ENCODE measurements at regions not wholly inside any gene's neighbourhood (a gene's known extent, or its start where the extent isn't known, plus 50 kb on each side); places are given as distances from the start of the nearest gene placed in this dataset.

GRCh38 chr2:118375907-118376485 is 287.7 kb downstream of the INSIG2 start:
- CTCF ChIA-PET (ENCODE audit: low intra/inter-chr PET ratio): no interaction called here
- H3K9me3 ChIP-seq (replicated peaks; ENCODE audit: control insufficient read depth, insufficient read depth, low read depth, low read length): no peaks in the 10 kb centered on the region
- no peaks in the 10 kb centered on the region for H3K79me2 ChIP-seq (ENCODE audit: control insufficient read depth, insufficient read depth, low read length)
- no peak for ATAC-seq
- H3K36me3 ChIP-seq (ENCODE audit: control insufficient read depth, insufficient read depth, low read length): no peaks in the 10 kb centered on the region
- BruUV-seq (replicated peaks): no TSS peak
- 1% methylated on average over 10 of the region's 10 CpGs for WGBS (ENCODE audit: insufficient coverage, low coverage, missing lambda C conversion rate)
- H3K9ac ChIP-seq (ENCODE audit: insufficient read depth in 1 of 2, low read depth in 2 of 2, low read length in 2 of 2): no peak overlapping the region
- H4K20me1 ChIP-seq (replicated peaks; ENCODE audit: control insufficient read depth, insufficient read depth, low read length): no peaks in the 10 kb centered on the region
- H2AFZ ChIP-seq (ENCODE audit: low read depth, low read length): no peak overlapping the region
- POLR2A ChIA-PET: no interaction called here
- no peaks in the 10 kb centered on the region for H3K9me1 ChIP-seq (ENCODE audit: control insufficient read depth, insufficient read depth, low read length)
- no peaks in the 10 kb centered on the region for H3K4me1 ChIP-seq (replicated peaks in 1 of 2; ENCODE audit: control insufficient read depth in 2 of 2, insufficient read depth in 2 of 2, low read length in 2 of 2)
- TF ChIP-seq FOXM1 (IDR thresholded peaks at IDR 0.05; ENCODE audit: low read depth) (no peak), FOXM1 (CRISPR knock-in tag; IDR thresholded peaks at IDR 0.05; ENCODE audit: low read depth) (no peak), ZNF316 (IDR thresholded peaks at IDR 0.05) (0 out of 2 replicates have a peak, but pooled peaks have one; percentile 36)
- DNase-seq (ENCODE audit: extremely low read depth in 1 of 4, low spot score in 3 of 4): no peak
- no peak overlapping the region for H3K4me3 ChIP-seq
- no peak for FAIRE-seq
- intact Hi-C loops (cut with micrococcal nuclease) (no loop called here), in situ Hi-C loops (cut with MboI) (no loop called here)
- no peak overlapping the region for H3K4me2 ChIP-seq (ENCODE audit: insufficient read depth, low read length)
- H3K27ac ChIP-seq (ENCODE audit: extremely low read depth, low read depth, low read length): no peak overlapping the region
- peaks cover 3 to 12% of the 10 kb centered on the region in 2 experiments; a peak in 4 of 5 replicates for H3K27me3 ChIP-seq (ENCODE audit: control insufficient read depth in 2 of 2, insufficient read depth in 2 of 2, low read length in 2 of 2)

- Histone ChIP-seq H4K20me1 (replicated peaks; ENCODE audit: control insufficient read depth, insufficient read depth, low read length) (no peaks in the 10 kb centered on the region), H3K36me3 (ENCODE audit: control insufficient read depth, insufficient read depth, low read length) (no peaks in the 10 kb centered on the region), H3K4me2 (ENCODE audit: insufficient read depth, low read length) (no peak overlapping the region), H3K9ac (ENCODE audit: insufficient read depth in 1 of 2, low read depth in 2 of 2, low read length in 2 of 2) (no peak overlapping the region), H3K9me1 (ENCODE audit: control insufficient read depth, insufficient read depth, low read length) (no peaks in the 10 kb centered on the region), H3K27ac (ENCODE audit: extremely low read depth, low read depth, low read length) (no peak overlapping the region), H3K4me3 (no peak overlapping the region), H3K9me3 (replicated peaks; ENCODE audit: control insufficient read depth, insufficient read depth, low read depth, low read length) (no peaks in the 10 kb centered on the region), H2AFZ (ENCODE audit: low read depth, low read length) (no peak overlapping the region), H3K27me3 (ENCODE audit: control insufficient read depth in 2 of 2, insufficient read depth in 2 of 2, low read length in 2 of 2) (peaks cover 3 to 12% of the 10 kb centered on the region in 2 experiments; a peak in 4 of 5 replicates), H3K4me1 (replicated peaks in 1 of 2; ENCODE audit: control insufficient read depth in 2 of 2, insufficient read depth in 2 of 2, low read length in 2 of 2) (no peaks in the 10 kb centered on the region), H3K79me2 (ENCODE audit: control insufficient read depth, insufficient read depth, low read length) (no peaks in the 10 kb centered on the region)
- POLR2A ChIA-PET: no interaction called here
- ATAC-seq (no peak), DNase-seq (ENCODE audit: extremely low read depth in 1 of 4, low spot score in 3 of 4) (no peak), FAIRE-seq (no peak)
- BruUV-seq (replicated peaks): no TSS peak
- in situ Hi-C loops (cut with MboI) (no loop called here), intact Hi-C loops (cut with micrococcal nuclease) (no loop called here)
- CTCF ChIA-PET (ENCODE audit: low intra/inter-chr PET ratio): no interaction called here
- WGBS (ENCODE audit: insufficient coverage, low coverage, missing lambda C conversion rate): 2% methylated on average over 4 of the region's 4 CpGs
- TF ChIP-seq ZNF134 (CRISPR knock-in tag; conservative IDR thresholded peaks at IDR 0.05): no peak
- TF ChIP-seq CEBPG (CRISPR knock-in tag; IDR thresholded peaks at IDR 0.05): no peak
- TF ChIP-seq CEBPG (tag; conservative IDR thresholded peaks at IDR 0.05 in 1 of 2, IDR thresholded peaks at IDR 0.05 in 1 of 2): peak; percentile 74 to 89
- TF ChIP-seq ATF4 (CRISPR knock-in tag; IDR thresholded peaks at IDR 0.05): peak; percentile 52; the same call in 1 of the 2 replicates
- TF ChIP-seq ZNF717 (CRISPR knock-in tag; IDR thresholded peaks at IDR 0.05): no peak
- TF ChIP-seq ZSCAN32 (CRISPR knock-in tag; IDR thresholded peaks at IDR 0.05): peak; percentile 42; the same call in 1 of the 2 replicates
- peak; percentile 77 for TF ChIP-seq ATF3 (IDR thresholded peaks at IDR 0.05)
- TF ChIP-seq ATF3 (CRISPR knock-in tag; conservative IDR thresholded peaks at IDR 0.05): no peak
- TF ChIP-seq CEBPB (tag; IDR thresholded peaks at IDR 0.05): peak; percentile 56
Measured at GRCh38 chr2:118374974-118375755, 286.9 kb downstream of the INSIG2 start.

Measured in K562 (cell line).